ENCODE measurements at regions not wholly inside any gene's neighbourhood (a gene's known extent, or its start where the extent isn't known, plus 50 kb on each side); places are given as distances from the start of the nearest gene placed in this dataset.
"Not testable (repeated sequence)": the region's sequence is repeated elsewhere in the genome, so short reads cannot be mapped to it uniquely, and the experiment has no call there.

GRCh38 chr13:19123502-19123901 lies 58.1 kb downstream of the TUBA3C start:
- Histone ChIP-seq H3K36me3 (ENCODE audit: control insufficient read depth in 5 of 5, insufficient read depth in 5 of 5, low read length in 5 of 5) (no peaks in the 10 kb centered on the region), H3K4me1 (ENCODE audit: control insufficient read depth in 5 of 5, insufficient read depth in 5 of 5, low read length in 5 of 5) (no peaks in the 10 kb centered on the region), H3K27ac (ENCODE audit: low read depth, low read length) (no peak overlapping the region), H3K9me3 (ENCODE audit: control insufficient read depth in 5 of 5, low read length in 5 of 5) (peaks cover 0 to under 1% (median 0%) of the 10 kb centered on the region in 5 donors), H3K9ac (ENCODE audit: low read length in 5 of 5) (no peak overlapping the region), H3K4me3 (ENCODE audit: low read depth in 1 of 5, low read length in 5 of 5) (no peak overlapping the region), H3K27me3 (ENCODE audit: control insufficient read depth in 5 of 5, insufficient read depth in 4 of 5, low read length in 5 of 5) (no peaks in the 10 kb centered on the region)

DNA sequence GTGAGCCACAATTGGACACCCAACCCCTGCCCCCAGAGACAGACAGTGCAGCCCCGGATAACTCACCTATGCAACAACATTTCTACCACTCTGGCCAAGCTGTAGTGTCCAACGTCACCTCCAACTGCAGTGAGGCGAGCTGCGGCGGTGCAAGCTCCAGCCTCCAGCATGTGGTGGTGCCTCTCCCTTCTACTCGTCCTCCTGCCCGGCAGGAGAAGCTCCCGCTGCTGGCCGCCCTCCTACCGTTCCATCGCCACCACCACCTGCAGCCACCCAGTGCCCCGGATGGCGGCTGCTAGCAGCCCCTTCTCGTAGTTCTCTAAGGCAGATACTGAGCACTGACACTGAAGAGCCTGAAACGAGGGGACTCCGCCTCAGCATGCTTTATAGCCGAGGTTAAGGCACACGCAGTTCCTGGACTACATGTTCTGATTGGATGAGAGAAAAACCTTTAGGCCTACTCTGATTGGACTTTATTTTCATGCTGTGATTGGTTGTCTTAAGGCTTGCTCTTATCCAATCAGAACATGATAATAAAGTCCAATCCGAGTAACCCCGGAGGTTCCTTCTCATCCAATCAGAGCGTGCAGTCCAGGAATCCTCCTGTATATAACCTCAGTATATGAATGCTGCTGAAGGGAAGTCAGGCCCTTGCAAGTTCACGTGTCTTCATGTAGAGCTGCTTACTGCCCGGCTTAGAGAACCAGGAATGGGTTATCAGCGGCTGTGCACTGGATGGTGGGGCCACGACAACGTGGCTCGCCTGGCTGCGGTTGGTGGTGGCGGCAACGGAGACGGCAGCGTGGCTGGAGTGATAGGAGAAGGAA lies 63.5 kb downstream of the TUBA3C start:
- H3K4me3 ChIP-seq (ENCODE audit: low read depth in 1 of 5, low read length in 5 of 5) = no peak overlapping the region
- H3K9ac ChIP-seq (ENCODE audit: low read length in 5 of 5) = no peak overlapping the region
- no peak overlapping the region for H3K27ac ChIP-seq (ENCODE audit: low read depth, low read length)
- H3K4me1 ChIP-seq (ENCODE audit: control insufficient read depth in 5 of 5, insufficient read depth in 5 of 5, low read length in 5 of 5) = no peaks in the 10 kb centered on the region
- no peaks in the 10 kb centered on the region for H3K36me3 ChIP-seq (ENCODE audit: control insufficient read depth in 5 of 5, insufficient read depth in 5 of 5, low read length in 5 of 5)
- H3K27me3 ChIP-seq (ENCODE audit: control insufficient read depth in 5 of 5, insufficient read depth in 4 of 5, low read length in 5 of 5) = peaks cover 0 to 2% (median 0%) of the 10 kb centered on the region in 5 donors
- H3K9me3 ChIP-seq (ENCODE audit: control insufficient read depth in 5 of 5, low read length in 5 of 5) = peaks cover 0 to 5% (median 3%) of the 10 kb centered on the region in 5 donors

- H3K27ac ChIP-seq (ENCODE audit: low read depth, low read length); H3K27me3 ChIP-seq (ENCODE audit: control insufficient read depth in 5 of 5, insufficient read depth in 4 of 5, low read length in 5 of 5); H3K4me3 ChIP-seq (ENCODE audit: low read depth in 1 of 5, low read length in 5 of 5); H3K36me3 ChIP-seq (ENCODE audit: control insufficient read depth in 5 of 5, insufficient read depth in 5 of 5, low read length in 5 of 5); H3K9me3 ChIP-seq (ENCODE audit: control insufficient read depth in 5 of 5, low read length in 5 of 5); H3K4me1 ChIP-seq (ENCODE audit: control insufficient read depth in 5 of 5, insufficient read depth in 5 of 5, low read length in 5 of 5); H3K9ac ChIP-seq (ENCODE audit: low read length in 5 of 5): not testable (repeated sequence)
These were observed 72.4 kb downstream of the TUBA3C start for GRCh38 chr13:19109225-19109624.

GRCh38 chr13:19103140-19103539 lies 78.5 kb downstream of the TUBA3C start:
- Histone ChIP-seq H3K4me1 (ENCODE audit: control insufficient read depth in 5 of 5, insufficient read depth in 5 of 5, low read length in 5 of 5) (no peaks in the 10 kb centered on the region), H3K27ac (ENCODE audit: low read depth, low read length) (no peak overlapping the region), H3K9me3 (ENCODE audit: control insufficient read depth in 5 of 5, low read length in 5 of 5) (no peaks in the 10 kb centered on the region), H3K27me3 (ENCODE audit: control insufficient read depth in 5 of 5, insufficient read depth in 4 of 5, low read length in 5 of 5) (no peaks in the 10 kb centered on the region), H3K36me3 (ENCODE audit: control insufficient read depth in 5 of 5, insufficient read depth in 5 of 5, low read length in 5 of 5) (no peaks in the 10 kb centered on the region), H3K4me3 (ENCODE audit: low read depth in 1 of 5, low read length in 5 of 5) (no peak overlapping the region), H3K9ac (ENCODE audit: low read length in 5 of 5) (no peak overlapping the region)

- Histone ChIP-seq H3K27me3 (ENCODE audit: control insufficient read depth in 5 of 5, insufficient read depth in 4 of 5, low read length in 5 of 5) (peaks cover 0 to 4% (median 0%) of the 10 kb centered on the region in 5 donors), H3K9ac (ENCODE audit: low read length in 5 of 5) (no peak overlapping the region), H3K9me3 (ENCODE audit: control insufficient read depth in 5 of 5, low read length in 5 of 5) (no peaks in the 10 kb centered on the region), H3K4me3 (ENCODE audit: low read depth in 1 of 5, low read length in 5 of 5) (no peak overlapping the region), H3K27ac (ENCODE audit: low read depth, low read length) (no peak overlapping the region), H3K4me1 (ENCODE audit: control insufficient read depth in 5 of 5, insufficient read depth in 5 of 5, low read length in 5 of 5) (no peaks in the 10 kb centered on the region), H3K36me3 (ENCODE audit: control insufficient read depth in 5 of 5, insufficient read depth in 5 of 5, low read length in 5 of 5) (no peaks in the 10 kb centered on the region)
These were observed 88.3 kb downstream of the TUBA3C start for GRCh38 chr13:19093369-19093768.

DNA sequence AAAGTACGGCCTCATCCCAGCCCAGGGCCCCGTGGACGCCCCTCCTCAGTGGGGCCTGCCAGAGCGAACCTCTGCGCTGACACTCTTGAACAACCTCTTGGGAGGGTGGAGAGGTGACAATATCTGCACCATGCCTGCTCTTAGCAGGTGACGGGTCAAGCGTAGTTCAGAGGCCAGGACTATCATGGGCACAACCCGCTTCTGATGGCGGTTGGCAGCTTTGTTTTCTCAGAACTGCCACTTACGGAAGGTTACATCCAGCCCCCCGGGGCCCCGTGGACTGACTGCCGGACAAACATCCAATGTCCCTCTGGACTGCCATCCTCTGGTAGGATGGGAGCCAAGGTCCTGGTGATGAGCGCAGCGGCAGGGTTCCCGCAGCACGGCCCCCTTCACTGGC lies 91.1 kb downstream of the TUBA3C start:
- Histone ChIP-seq H3K36me3 (ENCODE audit: control insufficient read depth in 5 of 5, insufficient read depth in 5 of 5, low read length in 5 of 5) (no peaks in the 10 kb centered on the region), H3K9ac (ENCODE audit: low read length in 5 of 5) (no peak overlapping the region), H3K27ac (ENCODE audit: low read depth, low read length) (no peak overlapping the region), H3K9me3 (ENCODE audit: control insufficient read depth in 5 of 5, low read length in 5 of 5) (no peaks in the 10 kb centered on the region), H3K4me3 (ENCODE audit: low read depth in 1 of 5, low read length in 5 of 5) (no peak overlapping the region), H3K27me3 (ENCODE audit: control insufficient read depth in 5 of 5, insufficient read depth in 4 of 5, low read length in 5 of 5) (peaks cover 0 to 4% (median 0%) of the 10 kb centered on the region in 5 donors), H3K4me1 (ENCODE audit: control insufficient read depth in 5 of 5, insufficient read depth in 5 of 5, low read length in 5 of 5) (no peaks in the 10 kb centered on the region)

- Histone ChIP-seq H3K27ac (ENCODE audit: low read depth, low read length) (no peak overlapping the region), H3K4me3 (ENCODE audit: low read depth in 1 of 5, low read length in 5 of 5) (no peak overlapping the region), H3K9me3 (ENCODE audit: control insufficient read depth in 5 of 5, low read length in 5 of 5) (peaks cover 0 to under 1% (median 0%) of the 10 kb centered on the region in 5 donors), H3K9ac (ENCODE audit: low read length in 5 of 5) (no peak overlapping the region), H3K27me3 (ENCODE audit: control insufficient read depth in 5 of 5, insufficient read depth in 4 of 5, low read length in 5 of 5) (peaks cover 0 to 4% (median 0%) of the 10 kb centered on the region in 5 donors), H3K4me1 (ENCODE audit: control insufficient read depth in 5 of 5, insufficient read depth in 5 of 5, low read length in 5 of 5) (no peaks in the 10 kb centered on the region), H3K36me3 (ENCODE audit: control insufficient read depth in 5 of 5, insufficient read depth in 5 of 5, low read length in 5 of 5) (no peaks in the 10 kb centered on the region)
These were observed 92.3 kb downstream of the TUBA3C start for GRCh38 chr13:19089315-19089714.

- Histone ChIP-seq H3K9ac (ENCODE audit: low read length in 5 of 5) (no peak overlapping the region), H3K36me3 (ENCODE audit: control insufficient read depth in 5 of 5, insufficient read depth in 5 of 5, low read length in 5 of 5) (no peaks in the 10 kb centered on the region), H3K27ac (ENCODE audit: low read depth, low read length) (no peak overlapping the region), H3K4me3 (ENCODE audit: low read depth in 1 of 5, low read length in 5 of 5) (no peak overlapping the region), H3K9me3 (ENCODE audit: control insufficient read depth in 5 of 5, low read length in 5 of 5) (peaks cover 0 to 6% (median 0%) of the 10 kb centered on the region in 5 donors), H3K4me1 (ENCODE audit: control insufficient read depth in 5 of 5, insufficient read depth in 5 of 5, low read length in 5 of 5) (no peaks in the 10 kb centered on the region), H3K27me3 (ENCODE audit: control insufficient read depth in 5 of 5, insufficient read depth in 4 of 5, low read length in 5 of 5) (peaks cover 0 to 4% (median 0%) of the 10 kb centered on the region in 5 donors)
These were observed 93.2 kb downstream of the TUBA3C start for GRCh38 chr13:19088416-19088815.

DNA sequence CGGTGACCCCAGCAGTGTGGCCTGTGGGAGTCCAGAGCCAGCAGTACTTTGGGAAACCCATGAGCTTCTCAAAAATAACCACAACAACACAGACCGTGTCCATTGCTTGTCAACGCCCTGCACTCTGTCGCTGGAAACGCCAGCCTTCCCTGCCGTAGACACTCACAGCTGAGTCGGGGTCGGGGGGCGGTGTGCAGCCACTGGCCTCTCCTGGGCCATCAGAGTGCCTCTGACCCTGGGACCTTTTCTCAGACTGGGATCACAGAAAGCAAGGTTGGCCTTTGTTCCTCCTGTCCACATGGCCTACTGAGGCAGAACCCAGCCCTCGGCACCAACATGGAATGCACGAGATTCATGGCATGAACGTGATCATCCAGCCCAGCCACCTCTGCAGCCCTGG lies 95.7 kb downstream of the TUBA3C start:
- H3K4me3 ChIP-seq (ENCODE audit: low read depth in 1 of 5, low read length in 5 of 5) = no peak overlapping the region
- no peaks in the 10 kb centered on the region for H3K36me3 ChIP-seq (ENCODE audit: control insufficient read depth in 5 of 5, insufficient read depth in 5 of 5, low read length in 5 of 5)
- H3K27me3 ChIP-seq (ENCODE audit: control insufficient read depth in 5 of 5, insufficient read depth in 4 of 5, low read length in 5 of 5) = peaks cover 0 to 4% (median 0%) of the 10 kb centered on the region in 5 donors
- H3K4me1 ChIP-seq (ENCODE audit: control insufficient read depth in 5 of 5, insufficient read depth in 5 of 5, low read length in 5 of 5) = no peaks in the 10 kb centered on the region
- H3K9me3 ChIP-seq (ENCODE audit: control insufficient read depth in 5 of 5, low read length in 5 of 5) = peaks cover 0 to 6% (median 0%) of the 10 kb centered on the region in 5 donors
- no peak overlapping the region for H3K27ac ChIP-seq (ENCODE audit: low read depth, low read length)
- H3K9ac ChIP-seq (ENCODE audit: low read length in 5 of 5) = no peak overlapping the region

- peaks cover 0 to 4% (median 0%) of the 10 kb centered on the region in 5 donors for H3K27me3 ChIP-seq (ENCODE audit: control insufficient read depth in 5 of 5, insufficient read depth in 4 of 5, low read length in 5 of 5)
- no peaks in the 10 kb centered on the region for H3K36me3 ChIP-seq (ENCODE audit: control insufficient read depth in 5 of 5, insufficient read depth in 5 of 5, low read length in 5 of 5)
- H3K9me3 ChIP-seq (ENCODE audit: control insufficient read depth in 5 of 5, low read length in 5 of 5) = peaks cover 0 to 6% (median 0%) of the 10 kb centered on the region in 5 donors
- no peak overlapping the region for H3K9ac ChIP-seq (ENCODE audit: low read length in 5 of 5)
- no peak overlapping the region for H3K27ac ChIP-seq (ENCODE audit: low read depth, low read length)
- no peaks in the 10 kb centered on the region for H3K4me1 ChIP-seq (ENCODE audit: control insufficient read depth in 5 of 5, insufficient read depth in 5 of 5, low read length in 5 of 5)
- no peak overlapping the region for H3K4me3 ChIP-seq (ENCODE audit: low read depth in 1 of 5, low read length in 5 of 5)
These were observed 96.4 kb downstream of the TUBA3C start for GRCh38 chr13:19085258-19085657.

Measured in subcutaneous abdominal adipose tissue (tissue), 5 donors.